MM.1S (cell line): ENCODE measurements at regions not wholly inside any gene's neighbourhood (a gene's known extent, or its start where the extent isn't known, plus 50 kb on each side); places are given as distances from the start of the nearest gene placed in this dataset.
A peak's percentile ranks its signal among the peaks of the same experiment; 100 is the strongest.
"Not testable (repeated sequence)": the region's sequence is repeated elsewhere in the genome, so short reads cannot be mapped to it uniquely, and the experiment has no call there.

Experiments
- DNase-seq: peaks from one replicate; pipeline ENCODE4 v3.0.0-alpha.2; 2015
- H2AFZ ChIP-seq: fragments of 300-600 bp; sonication (generic); 2 replicates; pipeline ENCODE4 v1.6.0; 2016; ENCODE audit warnings: antibody characterized with exemption, low read length
- H3F3A ChIP-seq: fragments of 300-600 bp; sonication (generic); 2 replicates; pipeline ENCODE4 v1.6.1; 2016; ENCODE audit warnings: mild to moderate bottlenecking, antibody characterized with exemption, low read length, moderate library complexity, mixed read lengths; ENCODE audit not compliant: insufficient read depth
- H3K27ac ChIP-seq: fragments of 300-600 bp; sonication (generic); 2 replicates; pipeline ENCODE4 v1.5.1; 2016; ENCODE audit warnings: mild to moderate bottlenecking, low read length
- H3K27me3 ChIP-seq: fragments of 300-600 bp; sonication (generic); replicated peaks from 2 replicates; pipeline ENCODE4 v1.6.0; 2016; ENCODE audit warnings: low read length; ENCODE audit not compliant: insufficient read depth
- H3K36me3 ChIP-seq: fragments of 300-600 bp; sonication (generic); replicated peaks from 2 replicates; pipeline ENCODE4 v1.6.1; 2016; ENCODE audit warnings: mild to moderate bottlenecking, low read length, mixed read lengths; ENCODE audit not compliant: insufficient read depth
- H3K4me1 ChIP-seq: fragments of 300-600 bp; sonication (generic); 2 replicates; pipeline ENCODE4 v1.6.1; 2016; ENCODE audit warnings: low read length, mixed read lengths
- H3K4me2 ChIP-seq: fragments of 300-600 bp; sonication (generic); 2 replicates; pipeline ENCODE4 v1.6.0; 2016; ENCODE audit warnings: low read depth, low read length
- H3K4me3 ChIP-seq: fragments of 300-600 bp; sonication (generic); 2 replicates; pipeline ENCODE4 v1.5.1; 2016; ENCODE audit warnings: low read length, mixed read lengths
- H3K79me2 ChIP-seq: fragments of 300-600 bp; sonication (generic); 2 replicates; pipeline ENCODE4 v1.6.1; 2016; ENCODE audit warnings: mixed run types, low read length, mixed read lengths
- H3K9ac ChIP-seq: fragments of 300-600 bp; sonication (generic); 2 replicates; pipeline ENCODE4 v1.6.1; 2016; ENCODE audit warnings: low read length, mixed read lengths
- H3K9me2 ChIP-seq: fragments of 300-600 bp; sonication (generic); replicated peaks from 2 replicates; pipeline ENCODE4 v1.6.1; 2016; ENCODE audit warnings: mild to moderate bottlenecking, low read length, mixed read lengths; ENCODE audit not compliant: insufficient read depth
- H3K9me3 ChIP-seq: fragments of 300-600 bp; sonication (generic); replicated peaks from 2 replicates; pipeline ENCODE4 v1.6.1; 2016; ENCODE audit warnings: mild to moderate bottlenecking, low read length, mixed read lengths; ENCODE audit not compliant: insufficient read depth
- H4K20me1 ChIP-seq: fragments of 300-600 bp; sonication (generic); 2 replicates; pipeline ENCODE4 v1.6.1; 2016; ENCODE audit warnings: mild to moderate bottlenecking, low read length, moderate library complexity, mixed read lengths; ENCODE audit not compliant: insufficient read depth
- CTCF ChIP-seq: fragments of 300-600 bp; sonication (generic); IDR thresholded peaks from 2 replicates; pipeline ENCODE4 v1.5.1; 2016; ENCODE audit warnings: antibody characterized with exemption, low read length, mixed read lengths
- EZH2 ChIP-seq: fragments of 300-600 bp; sonication (generic); optimal IDR thresholded peaks from 2 replicates; pipeline ENCODE3; 2017; ENCODE audit warnings: low read depth, mild to moderate bottlenecking, antibody characterized with exemption, low read length, mixed read lengths
- EZH2phosphoT487 ChIP-seq: fragments of 300-600 bp; sonication (generic); IDR thresholded peaks from 2 replicates; pipeline ENCODE4 v1.6.1; 2018; ENCODE audit warnings: antibody characterized with exemption, low read length

- H3K4me2 ChIP-seq, result no peak overlapping the region
Measured at GRCh38 chr1:148352470-148353053, 130.5 kb downstream of the PPIAL4G start.

GRCh38 chr1:148347781-148348180 lies 135.3 kb downstream of the PPIAL4G start:
- no peak for DNase-seq
- no peaks in the 10 kb centered on the region for H3K79me2 ChIP-seq
- H2AFZ ChIP-seq, result no peak overlapping the region
- peaks cover 13% of the 10 kb centered on the region for H3F3A ChIP-seq
- no peaks in the 10 kb centered on the region for H3K36me3 ChIP-seq
- no peak overlapping the region for H3K9ac ChIP-seq
- no peaks in the 10 kb centered on the region for H3K9me2 ChIP-seq
- H4K20me1 ChIP-seq, result no peaks in the 10 kb centered on the region
- H3K4me1 ChIP-seq, result peaks cover 12% of the 10 kb centered on the region
- TF ChIP-seq EZH2 (no peak), CTCF (no peak), EZH2phosphoT487 (no peak)
- 0 out of 2 replicates have a peak overlapping the region, but pooled peaks have one; percentile 41 for H3K27ac ChIP-seq
- H3K4me3 ChIP-seq, result no peak overlapping the region
- no peaks in the 10 kb centered on the region for H3K27me3 ChIP-seq
- H3K4me2 ChIP-seq, result no peak overlapping the region; the same call in 1 of the 2 replicates
- no peaks in the 10 kb centered on the region for H3K9me3 ChIP-seq

More at GRCh38 chr1:148352470-148353053, 130.5 kb downstream of the PPIAL4G start:
- H3K79me2 ChIP-seq, result no peaks in the 10 kb centered on the region
- no peak overlapping the region for H3K9ac ChIP-seq
- peaks cover 12% of the 10 kb centered on the region for H3K4me1 ChIP-seq
- peaks cover 13% of the 10 kb centered on the region for H3F3A ChIP-seq
- TF ChIP-seq EZH2 (no peak), CTCF (no peak), EZH2phosphoT487 (no peak)
- no peak for DNase-seq
- no peak overlapping the region for H2AFZ ChIP-seq
- H3K4me3 ChIP-seq, result no peak overlapping the region
- no peak overlapping the region for H3K27ac ChIP-seq
- no peaks in the 10 kb centered on the region for H3K27me3 ChIP-seq
- no peaks in the 10 kb centered on the region for H4K20me1 ChIP-seq
- no peaks in the 10 kb centered on the region for H3K9me2 ChIP-seq
- H3K9me3 ChIP-seq, result no peaks in the 10 kb centered on the region
- no peaks in the 10 kb centered on the region for H3K36me3 ChIP-seq

GRCh38 chr1:148345659-148346151 lies 137.4 kb downstream of the PPIAL4G start:
- H3F3A ChIP-seq, result peaks cover 13% of the 10 kb centered on the region
- H3K27me3 ChIP-seq, H4K20me1 ChIP-seq, H2AFZ ChIP-seq, H3K9me3 ChIP-seq, H3K27ac ChIP-seq, H3K9ac ChIP-seq, H3K36me3 ChIP-seq, H3K4me3 ChIP-seq, H3K9me2 ChIP-seq, H3K4me2 ChIP-seq, H3K79me2 ChIP-seq: not testable (repeated sequence)
- H3K4me1 ChIP-seq, result peaks cover 12% of the 10 kb centered on the region
- DNase-seq, result peak; percentile 22
- TF ChIP-seq CTCF, result peak; percentile 63

- H3K27ac ChIP-seq, H4K20me1 ChIP-seq, H3K4me2 ChIP-seq, H3K9ac ChIP-seq, DNase-seq, H3K27me3 ChIP-seq, H2AFZ ChIP-seq, H3K36me3 ChIP-seq, H3K9me2 ChIP-seq, H3K9me3 ChIP-seq, H3K79me2 ChIP-seq, H3K4me3 ChIP-seq: not testable (repeated sequence)
- H3K4me1 ChIP-seq, result peaks cover 12% of the 10 kb centered on the region
- peaks cover 13% of the 10 kb centered on the region for H3F3A ChIP-seq
Measured at GRCh38 chr1:148344651-148345050, 138.5 kb downstream of the PPIAL4G start.

- H3K79me2 ChIP-seq, H4K20me1 ChIP-seq, H3K27me3 ChIP-seq, H2AFZ ChIP-seq, H3K4me1 ChIP-seq, H3F3A ChIP-seq, H3K27ac ChIP-seq, H3K4me2 ChIP-seq, H3K4me3 ChIP-seq, H3K36me3 ChIP-seq, H3K9me2 ChIP-seq, H3K9me3 ChIP-seq, DNase-seq, H3K9ac ChIP-seq: not testable (repeated sequence)
Measured at GRCh38 chr1:148341729-148342128, 141.4 kb downstream of the PPIAL4G start.
